ENCODE measurements at regions not wholly inside any gene's neighbourhood (a gene's known extent, or its start where the extent isn't known, plus 50 kb on each side); places are given as distances from the start of the nearest gene placed in this dataset.

DNA sequence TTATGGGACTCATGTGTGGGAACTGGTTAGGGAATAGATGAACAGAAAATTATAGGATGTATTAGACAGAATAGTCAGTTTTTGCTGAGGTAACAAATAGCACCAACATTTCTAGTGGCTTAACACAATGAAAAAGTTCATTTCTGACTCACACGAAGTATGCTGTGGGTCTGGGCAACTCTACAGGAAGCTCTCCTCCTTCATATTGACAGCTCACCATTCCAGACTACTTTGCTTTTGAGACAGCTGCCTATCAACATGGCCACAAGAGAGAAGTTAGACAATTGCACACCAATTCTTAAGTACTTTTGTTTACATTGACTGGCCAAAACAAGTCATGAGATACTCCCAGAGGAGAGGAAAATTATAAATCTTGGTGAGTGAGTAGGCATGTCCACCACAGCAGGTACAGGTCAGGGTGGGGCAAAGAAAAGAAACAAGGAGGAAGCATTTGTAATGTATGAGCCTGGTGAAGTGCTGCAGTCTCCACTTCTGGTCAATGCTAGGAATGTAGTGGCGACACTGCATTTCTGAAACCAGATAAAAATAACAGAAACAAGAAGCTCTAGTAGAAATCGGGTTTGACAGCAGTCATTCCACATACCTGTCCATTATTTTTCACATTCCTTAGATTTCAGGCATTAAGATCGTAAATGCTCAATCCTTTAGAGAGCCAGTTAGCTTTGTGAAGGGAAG, 141.6 kb downstream of the ICOS start:
- Mint-ChIP-seq H3K9me3 (ENCODE audit: low read depth) (peaks cover 6% of the 10 kb centered on the region), H3K27me3 (ENCODE audit: low read depth) (peaks cover 7% of the 10 kb centered on the region), H3K4me1 (ENCODE audit: low read depth) (peaks cover 10% of the 10 kb centered on the region), H3K27ac (ENCODE audit: unreplicated experiment) (no peak overlapping the region), H3K4me3 (ENCODE audit: unreplicated experiment) (no peak overlapping the region), H3K36me3 (ENCODE audit: low read depth) (no peaks in the 10 kb centered on the region)
- no peak for DNase-seq (ENCODE audit: low spot score)
- TF ChIP-seq, protein P1, sequence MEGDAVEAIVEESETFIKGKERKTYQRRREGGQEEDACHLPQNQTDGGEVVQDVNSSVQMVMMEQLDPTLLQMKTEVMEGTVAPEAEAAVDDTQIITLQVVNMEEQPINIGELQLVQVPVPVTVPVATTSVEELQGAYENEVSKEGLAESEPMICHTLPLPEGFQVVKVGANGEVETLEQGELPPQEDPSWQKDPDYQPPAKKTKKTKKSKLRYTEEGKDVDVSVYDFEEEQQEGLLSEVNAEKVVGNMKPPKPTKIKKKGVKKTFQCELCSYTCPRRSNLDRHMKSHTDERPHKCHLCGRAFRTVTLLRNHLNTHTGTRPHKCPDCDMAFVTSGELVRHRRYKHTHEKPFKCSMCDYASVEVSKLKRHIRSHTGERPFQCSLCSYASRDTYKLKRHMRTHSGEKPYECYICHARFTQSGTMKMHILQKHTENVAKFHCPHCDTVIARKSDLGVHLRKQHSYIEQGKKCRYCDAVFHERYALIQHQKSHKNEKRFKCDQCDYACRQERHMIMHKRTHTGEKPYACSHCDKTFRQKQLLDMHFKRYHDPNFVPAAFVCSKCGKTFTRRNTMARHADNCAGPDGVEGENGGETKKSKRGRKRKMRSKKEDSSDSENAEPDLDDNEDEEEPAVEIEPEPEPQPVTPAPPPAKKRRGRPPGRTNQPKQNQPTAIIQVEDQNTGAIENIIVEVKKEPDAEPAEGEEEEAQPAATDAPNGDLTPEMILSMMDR (IDR thresholded peaks at IDR 0.05): no peak

DNA sequence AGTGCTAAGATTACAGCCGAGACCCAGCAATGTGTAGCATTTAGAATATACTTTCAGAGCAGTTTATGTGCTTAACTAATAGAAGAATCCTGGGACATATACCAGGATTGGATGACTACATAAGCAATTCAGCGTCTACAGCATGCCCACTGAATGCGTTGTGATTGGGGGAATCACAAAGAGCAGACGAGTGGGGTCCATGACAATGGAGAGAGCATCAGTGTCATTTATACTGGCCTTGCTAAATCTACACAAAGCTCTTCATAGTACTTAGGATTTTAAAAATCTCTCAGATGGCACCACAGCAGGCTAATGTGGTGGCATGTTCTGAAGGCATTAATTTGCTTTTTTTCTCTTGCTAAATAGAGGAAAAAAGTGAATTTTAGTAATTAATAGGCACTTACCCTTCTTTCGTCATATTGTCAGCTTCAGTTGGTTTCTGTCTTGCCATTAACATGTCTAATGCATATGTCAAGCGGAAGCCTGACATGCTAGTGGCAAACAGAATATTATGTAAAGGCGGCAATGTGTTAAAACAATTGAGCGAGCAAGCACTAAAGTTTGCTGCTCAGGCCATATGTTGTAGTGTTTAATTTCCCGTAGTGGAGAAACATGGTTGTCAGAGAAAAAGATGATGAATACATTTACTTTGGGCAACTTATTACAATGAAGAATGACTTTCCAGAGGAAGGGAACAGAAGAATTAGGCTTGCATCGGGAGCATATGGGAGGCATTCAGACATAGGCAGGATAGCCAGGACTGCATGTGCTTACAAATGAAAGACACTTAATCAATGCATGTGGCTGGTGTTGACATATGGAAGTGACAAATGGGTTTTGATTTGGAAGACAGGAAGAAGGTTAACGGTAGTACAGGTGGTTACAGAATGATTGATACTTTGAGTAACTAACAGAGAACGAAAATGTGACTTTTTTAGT, 145.2 kb downstream of the ICOS start:
- TF ChIP-seq, protein P1 (IDR thresholded peaks at IDR 0.05): no peak
- no peaks in the 10 kb centered on the region for H3K36me3 Mint-ChIP-seq (ENCODE audit: low read depth)
- H3K4me3 Mint-ChIP-seq (ENCODE audit: unreplicated experiment): no peak overlapping the region
- peaks cover 14% of the 10 kb centered on the region for H3K4me1 Mint-ChIP-seq (ENCODE audit: low read depth)
- H3K27ac Mint-ChIP-seq (ENCODE audit: unreplicated experiment): no peak overlapping the region
- H3K27me3 Mint-ChIP-seq (ENCODE audit: low read depth): peaks cover 1% of the 10 kb centered on the region
- H3K9me3 Mint-ChIP-seq (ENCODE audit: low read depth): peaks cover 6% of the 10 kb centered on the region
- DNase-seq (ENCODE audit: low spot score): no peak

DNA sequence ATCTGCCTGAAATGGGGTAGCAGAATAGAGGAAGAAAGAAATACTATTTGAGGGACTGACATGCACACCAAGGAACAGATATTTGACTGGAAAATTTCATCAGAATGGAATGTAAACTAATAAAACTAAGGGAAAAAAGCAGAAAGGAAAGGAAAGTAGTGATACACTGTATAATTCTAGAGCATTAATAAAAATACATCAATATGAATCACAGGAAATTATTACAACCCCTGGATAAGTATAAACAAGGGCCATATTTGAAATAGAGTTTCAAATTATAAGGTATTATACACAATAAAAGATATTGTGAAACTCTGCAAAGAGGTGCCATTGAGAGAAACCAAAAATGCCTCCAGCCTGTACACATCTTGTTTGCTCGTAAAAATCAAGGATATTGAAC, 149.6 kb downstream of the ICOS start:
- no peaks in the 10 kb centered on the region for H3K9me3 Mint-ChIP-seq (ENCODE audit: low read depth)
- H3K27ac Mint-ChIP-seq (ENCODE audit: unreplicated experiment): no peak overlapping the region
- TF ChIP-seq, protein P1 (IDR thresholded peaks at IDR 0.05): no peak
- H3K27me3 Mint-ChIP-seq (ENCODE audit: low read depth): peaks cover 1% of the 10 kb centered on the region
- no peak overlapping the region for H3K4me3 Mint-ChIP-seq (ENCODE audit: unreplicated experiment)
- peaks cover 3% of the 10 kb centered on the region for H3K4me1 Mint-ChIP-seq (ENCODE audit: low read depth)
- no peak for DNase-seq (ENCODE audit: low spot score)
- no peaks in the 10 kb centered on the region for H3K36me3 Mint-ChIP-seq (ENCODE audit: low read depth)

DNA sequence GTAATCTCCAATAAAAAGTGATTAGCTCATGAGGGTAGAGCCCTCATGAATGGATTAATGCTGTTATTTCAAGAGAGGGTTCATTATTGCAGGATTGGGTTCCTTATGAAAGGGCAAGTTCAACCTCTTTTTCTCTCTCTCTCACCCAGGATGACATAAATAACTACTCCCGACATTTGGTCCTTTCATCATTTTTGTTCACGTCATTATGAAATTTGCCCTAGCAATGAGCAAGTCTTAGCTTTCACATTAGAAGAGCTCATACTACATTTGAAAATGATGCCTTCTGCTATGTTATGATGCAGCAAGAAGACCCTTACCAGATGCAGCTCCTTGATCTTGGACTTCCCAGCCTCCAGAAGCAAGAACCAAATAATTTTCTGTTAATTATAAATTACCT, 152.5 kb downstream of the ICOS start:
- DNase-seq (ENCODE audit: low spot score): no peak
- no peak overlapping the region for H3K27ac Mint-ChIP-seq (ENCODE audit: unreplicated experiment)
- peaks cover 16% of the 10 kb centered on the region for H3K9me3 Mint-ChIP-seq (ENCODE audit: low read depth)
- no peaks in the 10 kb centered on the region for H3K27me3 Mint-ChIP-seq (ENCODE audit: low read depth)
- peaks cover 3% of the 10 kb centered on the region for H3K4me1 Mint-ChIP-seq (ENCODE audit: low read depth)
- no peaks in the 10 kb centered on the region for H3K36me3 Mint-ChIP-seq (ENCODE audit: low read depth)
- TF ChIP-seq, protein P1 (IDR thresholded peaks at IDR 0.05): no peak
- H3K4me3 Mint-ChIP-seq (ENCODE audit: unreplicated experiment): no peak overlapping the region

DNA sequence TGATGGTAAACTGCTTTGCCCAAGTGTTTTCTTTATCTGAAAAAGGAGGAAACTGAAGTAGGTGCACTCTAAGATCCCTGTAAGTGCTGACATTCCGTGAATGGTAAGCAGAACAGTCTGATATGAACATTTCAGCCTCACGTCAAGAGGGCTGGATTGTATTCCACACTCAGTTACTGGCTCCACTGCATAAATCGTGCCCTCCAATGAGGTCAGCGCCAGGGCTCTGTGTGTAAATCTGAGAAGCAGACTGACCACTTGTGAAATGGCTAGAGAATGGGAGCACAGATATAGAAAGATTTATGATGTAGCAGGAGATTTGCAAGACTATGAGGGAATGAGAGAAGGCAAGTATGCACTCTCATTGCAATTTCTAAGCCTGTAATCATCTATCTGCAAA, 153.0 kb downstream of the ICOS start:
- no peak for DNase-seq (ENCODE audit: low spot score)
- H3K27ac Mint-ChIP-seq (ENCODE audit: unreplicated experiment): no peak overlapping the region
- TF ChIP-seq, protein P1 (IDR thresholded peaks at IDR 0.05): no peak
- H3K9me3 Mint-ChIP-seq (ENCODE audit: low read depth): peaks cover 19% of the 10 kb centered on the region
- no peaks in the 10 kb centered on the region for H3K36me3 Mint-ChIP-seq (ENCODE audit: low read depth)
- no peaks in the 10 kb centered on the region for H3K27me3 Mint-ChIP-seq (ENCODE audit: low read depth)
- peaks cover 3% of the 10 kb centered on the region for H3K4me1 Mint-ChIP-seq (ENCODE audit: low read depth)
- no peak overlapping the region for H3K4me3 Mint-ChIP-seq (ENCODE audit: unreplicated experiment)

All from chondrocyte (in vitro differentiated cells).